Stimulated activated CD4-positive, alpha-beta T cell treated with anti-CD3 and anti-CD28 coated beads, Interleukin-15, amount 100 ng/mL, for 1 hour (primary cell): ENCODE measurements at regions not wholly inside any gene's neighbourhood (a gene's known extent, or its start where the extent isn't known, plus 50 kb on each side); places are given as distances from the start of the nearest gene placed in this dataset.

Experiments
- DNase-seq, 2 donors: peaks; one replicate each; pipeline ENCODE4 v3.0.0-alpha.2; 2020; ENCODE audit warnings: low read depth in 1 of 2, low spot score in 1 of 2

GRCh38 chr5:52668544-52669185, 119.1 kb upstream of the ITGA1 start:
- DNase-seq = no peak

GRCh38 chr5:52672459-52672858, 115.3 kb upstream of the ITGA1 start:
- DNase-seq = no peak

- no peak for DNase-seq
Observed at GRCh38 chr5:52673495-52673894, 114.2 kb upstream of the ITGA1 start.

DNA sequence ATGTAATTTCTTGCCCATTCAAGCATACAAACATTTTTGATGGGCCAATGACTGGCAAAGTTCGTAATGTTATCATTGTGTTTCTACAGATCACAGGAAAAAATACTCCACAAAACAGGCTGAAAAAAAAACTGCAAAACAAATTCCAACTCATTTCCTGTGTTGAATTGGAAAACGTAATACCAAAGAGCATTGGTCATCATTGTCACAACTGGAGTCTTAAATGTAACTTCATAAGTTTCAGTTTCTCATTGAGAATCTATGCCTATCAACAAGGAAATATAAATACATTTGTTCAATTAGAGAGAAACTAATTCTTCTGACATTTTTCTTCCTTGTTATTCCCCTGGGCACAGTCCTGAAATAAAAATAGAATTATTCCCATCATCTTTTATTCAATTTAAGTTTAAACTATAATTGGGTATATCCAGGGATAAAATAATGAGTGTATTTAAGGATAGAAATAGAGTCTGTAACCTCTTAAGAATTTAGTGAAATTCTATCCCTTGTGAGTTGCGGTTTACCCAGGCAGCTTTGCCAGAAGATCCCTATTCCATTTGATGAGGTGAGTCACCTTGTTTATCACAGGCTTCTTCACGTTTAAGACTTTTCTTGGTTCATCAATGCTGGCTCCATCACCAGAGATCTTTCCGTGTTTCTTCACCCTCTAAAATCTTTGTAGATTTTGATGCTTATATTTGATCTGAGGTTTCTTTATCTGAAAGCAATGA, 112.7 kb upstream of the ITGA1 start:
- no peak for DNase-seq

DNA sequence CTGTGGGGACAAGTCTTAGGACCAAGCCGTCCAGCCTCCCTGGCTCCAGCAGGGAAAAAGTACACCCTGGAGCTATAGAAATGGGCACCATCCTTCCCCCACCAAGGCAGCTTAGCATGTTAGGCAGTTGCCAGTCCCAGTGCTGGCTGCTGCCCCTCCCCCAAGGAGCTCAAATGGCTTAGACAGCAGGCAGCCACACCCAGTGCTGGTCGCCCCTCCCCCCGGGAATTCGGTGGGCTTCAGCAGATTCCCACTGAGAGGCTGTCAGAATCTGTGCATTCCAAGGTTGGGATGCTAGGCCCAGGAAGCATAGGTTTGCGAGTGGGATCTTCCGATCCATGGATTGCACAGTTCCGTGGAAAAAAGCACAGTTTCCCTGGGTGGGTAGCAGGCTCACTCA, 105.2 kb upstream of the ITGA1 start:
- DNase-seq = no peak

- no peak for DNase-seq
Observed at GRCh38 chr5:52684051-52684450, 103.7 kb upstream of the ITGA1 start.

GRCh38 chr5:52685566-52685965, 102.2 kb upstream of the ITGA1 start:
- DNase-seq = no peak

DNA sequence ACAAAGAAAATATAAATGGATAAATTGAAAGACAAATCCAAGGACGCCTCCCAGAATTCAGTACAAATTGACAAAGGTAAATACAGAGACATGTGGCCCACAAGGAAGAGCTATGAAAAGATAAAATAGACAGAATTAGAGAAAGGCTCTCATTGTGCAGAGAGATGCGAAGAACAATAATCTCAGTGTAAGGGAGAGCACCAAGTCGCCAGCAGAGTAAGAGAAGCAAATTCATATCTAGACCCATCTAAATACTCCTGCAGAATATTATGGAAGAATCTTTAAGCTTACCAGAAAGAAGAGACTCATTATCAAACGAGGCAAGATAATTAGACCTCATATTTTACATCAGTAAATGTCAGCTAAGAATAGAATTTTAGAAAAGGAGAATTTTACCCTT, 101.7 kb upstream of the ITGA1 start:
- no peak for DNase-seq

DNA sequence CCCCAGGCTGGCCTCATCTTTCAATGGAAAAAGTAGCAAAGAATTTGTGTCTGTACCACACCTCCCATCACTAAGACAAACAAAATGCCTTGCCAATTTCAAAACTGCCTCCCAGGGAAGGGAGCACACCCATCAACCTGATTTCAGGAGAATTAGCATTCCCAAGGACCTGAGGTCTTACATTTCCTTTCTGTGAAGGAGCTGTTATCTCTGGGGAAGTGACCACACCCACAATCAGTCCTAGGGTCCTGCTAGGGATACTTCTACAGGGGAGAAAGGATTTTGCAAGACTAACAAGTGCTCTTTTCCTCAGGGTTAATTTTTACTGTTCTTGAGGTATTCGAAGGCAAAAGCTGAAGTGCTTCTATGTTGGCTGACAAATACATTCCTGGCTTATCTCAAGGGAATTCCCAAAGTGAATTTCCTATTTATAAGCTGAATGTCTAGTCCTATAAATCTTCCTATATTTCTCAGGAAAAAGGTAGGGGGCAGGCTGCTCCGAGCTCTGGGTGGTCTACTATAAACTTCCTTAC, 97.4 kb upstream of the ITGA1 start:
- DNase-seq = no peak

GRCh38 chr5:52692039-52692438, 95.7 kb upstream of the ITGA1 start:
- DNase-seq = no peak

DNA sequence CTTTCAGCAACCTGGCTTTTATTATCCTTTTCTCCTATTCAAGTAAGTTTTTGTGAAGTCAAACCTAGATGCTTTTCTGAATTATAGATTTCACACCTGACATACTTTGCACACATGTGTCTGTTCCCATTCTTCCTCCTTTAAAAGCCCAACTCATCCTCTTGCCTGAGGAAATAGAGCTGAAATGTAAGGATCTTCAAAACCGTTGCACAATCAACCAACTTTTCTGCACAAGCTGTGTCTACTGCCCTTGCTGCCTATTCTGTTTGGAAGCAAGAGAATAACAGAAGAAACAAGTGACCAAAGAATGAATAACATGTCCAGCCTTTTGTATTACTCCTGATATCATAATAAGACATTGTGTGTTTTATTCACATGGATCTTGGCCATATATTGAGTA, 95.1 kb upstream of the ITGA1 start:
- DNase-seq = no peak

DNA sequence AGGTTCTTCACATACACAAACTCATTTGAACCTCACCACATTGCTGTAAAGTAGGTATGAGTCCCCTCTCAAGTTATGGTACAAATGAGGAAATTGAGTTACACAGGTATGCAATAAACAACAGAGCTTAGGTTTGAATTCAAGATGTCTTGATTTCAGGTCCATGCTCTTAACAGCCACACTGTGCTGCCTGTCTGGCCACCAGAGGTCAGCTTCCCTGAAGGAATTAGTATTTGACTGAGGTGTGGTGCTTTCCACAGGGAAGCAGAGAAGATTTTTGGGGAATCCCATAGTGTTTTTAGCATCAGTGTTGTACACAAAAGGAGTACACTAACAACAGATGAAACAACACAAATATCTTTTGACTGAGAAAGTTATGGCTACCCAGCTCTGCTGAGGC, 94.4 kb upstream of the ITGA1 start:
- no peak for DNase-seq

- no peak for DNase-seq
Observed at GRCh38 chr5:52693836-52694235, 93.9 kb upstream of the ITGA1 start.

- no peak for DNase-seq
Observed at GRCh38 chr5:52694648-52695047, 93.1 kb upstream of the ITGA1 start.

- no peak for DNase-seq
Observed at GRCh38 chr5:52702877-52703276, 84.8 kb upstream of the ITGA1 start.

GRCh38 chr5:52703321-52703720, 84.4 kb upstream of the ITGA1 start:
- DNase-seq = no peak

- DNase-seq = no peak
Observed at GRCh38 chr5:52705720-52706119, 82.0 kb upstream of the ITGA1 start.

DNA sequence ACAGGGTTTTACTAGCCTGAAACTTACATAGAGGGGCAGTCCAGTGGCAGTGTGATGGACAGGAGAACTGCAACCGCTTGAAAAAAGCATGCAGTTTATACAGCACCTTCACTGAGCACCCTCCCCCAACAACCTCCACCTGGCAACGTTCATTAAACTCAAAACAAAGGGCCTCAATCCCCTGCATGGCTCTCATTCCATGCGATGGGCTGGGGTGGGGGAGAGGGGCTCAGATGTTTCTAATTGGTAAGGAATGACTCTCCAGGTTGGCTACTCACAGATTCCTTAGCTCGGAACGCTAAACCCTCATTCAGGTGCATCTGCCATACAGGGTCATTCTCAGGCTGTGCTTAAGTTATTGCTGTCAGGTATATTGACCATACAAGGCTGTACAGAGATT, 80.9 kb upstream of the ITGA1 start:
- DNase-seq = no peak

DNA sequence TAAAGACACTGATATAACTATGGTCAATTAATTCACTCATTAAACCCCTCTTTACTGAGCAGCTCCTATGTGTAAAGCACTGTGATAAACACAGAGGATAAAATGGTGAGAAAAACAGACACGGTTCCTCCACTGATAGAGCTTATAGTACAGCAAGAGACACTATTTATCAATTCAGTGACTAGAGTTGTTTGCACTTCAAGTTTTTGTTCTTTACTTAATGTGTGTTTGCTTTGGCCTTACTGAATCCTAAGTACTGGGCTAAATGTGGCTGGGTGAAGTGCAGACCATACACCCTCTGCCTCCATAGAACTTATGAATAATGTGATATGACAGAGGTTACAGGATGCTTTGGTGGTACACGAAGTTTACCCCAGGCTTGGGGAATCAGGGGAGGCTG, 80.1 kb upstream of the ITGA1 start:
- DNase-seq = no peak

GRCh38 chr5:52708463-52708862, 79.3 kb upstream of the ITGA1 start:
- DNase-seq = no peak

GRCh38 chr5:52709167-52709925, 78.4 kb upstream of the ITGA1 start:
- no peak for DNase-seq

DNA sequence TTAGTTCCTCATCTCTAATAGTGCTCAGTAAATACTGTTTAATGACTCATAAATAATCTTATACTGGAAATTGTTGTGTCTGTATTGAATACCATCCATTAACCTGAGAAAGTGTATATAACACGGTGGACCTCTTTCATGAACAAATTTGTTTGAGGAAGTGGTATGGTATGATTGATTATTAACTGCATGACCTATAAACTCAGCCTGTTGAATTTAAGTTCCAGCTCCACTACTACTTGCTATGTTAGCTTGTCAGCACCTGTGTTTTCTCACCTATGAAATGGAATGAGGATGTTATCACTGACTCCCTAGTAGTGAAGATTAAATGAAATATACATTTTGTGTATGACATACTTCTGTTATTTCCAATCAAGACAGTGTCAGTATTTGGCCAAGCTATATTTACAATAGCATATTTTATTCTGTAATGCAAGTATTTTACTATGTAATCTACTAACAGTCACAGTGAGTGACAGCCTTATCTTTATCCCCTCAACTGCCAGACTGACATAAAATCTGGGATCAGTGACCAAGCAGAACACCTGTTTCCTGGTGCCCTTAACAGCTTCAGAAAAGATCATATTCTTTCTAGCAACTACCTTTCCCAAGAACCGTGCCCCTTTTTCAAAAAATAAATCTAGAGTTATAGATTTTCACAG, 77.3 kb upstream of the ITGA1 start:
- no peak for DNase-seq
